Kidney tubule cell (primary cell): ENCODE measurements at regions not wholly inside any gene's neighbourhood (a gene's known extent, or its start where the extent isn't known, plus 50 kb on each side); places are given as distances from the start of the nearest gene placed in this dataset.

Experiments used
- DNase-seq: peaks from one replicate; pipeline ENCODE4 v3.0.0-alpha.2; 2018; ENCODE audit warnings: low spot score

DNA sequence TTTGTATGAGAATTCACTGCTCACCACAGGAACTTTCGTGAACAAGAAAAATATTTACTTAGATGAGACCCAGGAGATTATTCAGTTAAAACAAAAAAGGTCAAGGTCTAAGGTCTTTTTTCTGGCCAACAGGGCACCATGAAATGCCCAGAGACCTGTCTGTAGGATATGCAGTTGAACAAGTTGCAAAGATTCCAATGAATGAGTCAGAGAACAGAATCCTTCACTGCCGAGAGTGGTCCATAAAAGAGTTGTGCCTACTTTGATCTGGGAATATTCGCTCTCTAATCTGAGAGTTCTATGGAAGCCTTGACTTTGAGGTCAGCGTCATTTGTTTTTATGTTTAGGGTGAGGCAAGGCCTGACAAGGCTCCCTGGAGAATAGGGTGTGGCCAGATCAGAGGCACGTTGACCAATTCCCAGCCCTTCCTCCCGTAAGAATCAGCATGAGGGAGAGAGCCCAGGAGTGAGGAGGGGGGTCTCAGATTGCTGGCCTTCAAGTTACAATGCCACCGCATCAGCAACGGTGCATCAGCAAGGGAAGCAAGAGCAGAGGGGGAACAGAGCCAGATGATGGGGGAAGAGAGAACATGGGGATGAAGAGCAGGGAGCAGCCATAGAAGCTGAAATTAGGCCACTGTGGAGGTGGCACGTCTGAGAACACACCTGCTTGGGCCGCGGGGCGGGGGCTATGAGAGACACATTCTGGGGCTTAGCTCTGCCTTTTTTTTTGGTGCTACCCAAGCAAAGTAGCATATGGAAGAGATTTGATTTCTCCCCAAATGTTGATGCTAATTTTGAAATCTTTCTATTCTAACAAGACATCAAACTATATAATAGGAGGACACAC, 206.4 kb upstream of the RAB4A start:
- no peak for DNase-seq

DNA sequence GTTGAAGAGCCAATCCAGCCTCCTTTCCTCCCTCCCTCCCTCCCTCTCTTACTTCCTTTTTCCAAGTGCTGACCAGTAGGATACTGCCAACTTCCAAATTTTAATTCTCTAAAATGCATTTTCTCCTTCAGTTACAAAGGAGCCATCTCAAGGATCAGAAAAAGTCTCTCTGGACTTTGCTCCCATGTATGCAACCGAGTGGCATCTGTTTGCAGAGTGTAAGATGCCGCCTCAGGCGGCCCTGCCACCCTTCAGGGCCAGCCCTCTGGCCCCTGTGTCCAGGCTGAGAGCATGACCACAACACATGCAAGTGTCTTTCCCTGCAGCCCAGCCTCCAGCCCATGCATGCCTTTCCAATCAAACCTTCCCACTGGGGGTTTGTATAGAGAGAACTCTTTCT, 205.3 kb upstream of the RAB4A start:
- no peak for DNase-seq

DNA sequence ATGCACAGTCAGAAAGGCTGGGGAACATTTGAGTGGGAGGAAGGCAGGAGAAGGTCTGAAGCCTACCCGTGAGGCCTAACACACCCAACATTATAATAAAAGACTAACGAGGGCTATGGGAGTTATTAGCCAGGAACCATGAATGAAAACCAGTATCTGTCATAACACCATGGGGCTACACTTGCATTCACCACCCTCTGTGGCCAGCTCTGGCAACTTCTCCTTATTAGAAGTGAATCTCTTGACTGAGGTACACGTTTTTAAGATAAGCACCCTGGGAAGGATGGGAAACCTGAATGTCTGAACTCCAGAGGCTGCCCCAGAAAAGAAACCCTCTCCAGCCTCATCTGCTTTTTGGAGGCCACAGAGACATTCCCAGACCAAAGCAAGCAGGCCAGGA, 204.3 kb upstream of the RAB4A start:
- DNase-seq, result no peak

DNA sequence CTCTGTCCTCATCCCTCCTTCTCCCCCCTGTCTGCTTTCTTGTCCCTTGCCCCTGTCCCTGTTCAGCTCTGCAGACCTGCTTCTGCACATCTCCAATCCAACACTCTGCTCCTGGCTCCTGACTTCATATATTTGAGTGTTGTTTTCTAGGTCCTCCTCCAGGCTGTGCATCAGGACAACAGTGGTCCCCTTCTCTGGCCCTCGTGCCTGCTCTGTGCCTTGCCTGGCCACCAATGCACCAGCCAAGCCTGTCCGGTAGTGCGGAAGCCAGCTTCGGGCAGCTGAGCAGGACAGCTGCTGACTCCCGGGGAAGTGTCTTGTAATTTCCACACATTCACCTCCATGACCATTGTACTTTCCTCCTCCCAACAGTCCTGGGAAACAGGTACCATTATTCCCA, 203.4 kb upstream of the RAB4A start:
- no peak for DNase-seq

DNA sequence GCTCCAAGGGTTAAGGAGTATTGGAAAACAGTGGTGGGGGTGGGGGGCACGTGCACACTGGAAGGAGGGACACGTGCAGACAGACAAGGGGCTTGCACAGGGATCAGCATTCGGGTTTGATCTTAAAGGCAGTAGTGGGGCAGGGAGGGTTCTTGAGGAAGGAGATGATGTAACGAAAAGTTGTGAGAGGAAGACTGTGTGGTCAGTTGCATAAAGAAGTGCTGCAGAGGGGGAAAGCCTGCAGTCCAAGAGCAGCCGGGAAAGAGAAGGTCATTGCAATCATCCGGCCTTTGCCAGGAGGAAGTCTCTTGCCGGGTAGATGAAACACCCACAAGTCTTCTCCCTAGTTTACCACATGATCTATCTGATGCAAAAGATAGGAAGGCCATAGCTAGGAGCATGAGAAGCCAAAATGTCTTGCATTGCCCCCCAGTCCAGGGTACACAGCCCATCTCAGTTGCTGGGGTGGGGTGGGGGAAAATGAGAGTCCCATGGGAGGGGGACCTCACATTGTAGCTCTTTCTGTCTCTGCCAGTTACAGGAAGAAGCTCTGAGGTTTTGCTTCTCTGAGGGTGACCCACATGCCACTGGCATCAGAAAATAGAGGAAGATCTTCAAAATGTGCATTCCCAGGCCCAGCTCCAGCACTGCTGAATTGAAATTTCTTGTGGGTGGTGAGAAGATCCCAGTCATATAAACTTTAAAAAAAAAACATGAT, 202.5 kb upstream of the RAB4A start:
- DNase-seq, result no peak

DNA sequence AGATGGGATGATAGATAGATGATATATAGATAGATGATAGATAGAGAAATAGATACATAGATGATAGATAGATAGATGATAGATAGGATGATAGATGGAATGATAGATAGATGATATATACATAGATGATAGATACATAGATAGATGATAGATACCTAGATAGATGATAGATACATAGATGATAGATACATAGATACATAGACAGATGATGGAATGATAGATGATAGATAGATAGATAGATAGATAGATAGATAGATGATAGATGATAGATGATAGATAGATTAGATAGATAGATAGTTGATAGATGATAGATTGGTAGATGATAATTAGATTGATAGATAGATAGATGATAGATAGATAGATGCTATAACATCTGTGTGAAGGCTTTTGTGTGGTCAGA, 201.7 kb upstream of the RAB4A start:
- DNase-seq, result no peak

DNA sequence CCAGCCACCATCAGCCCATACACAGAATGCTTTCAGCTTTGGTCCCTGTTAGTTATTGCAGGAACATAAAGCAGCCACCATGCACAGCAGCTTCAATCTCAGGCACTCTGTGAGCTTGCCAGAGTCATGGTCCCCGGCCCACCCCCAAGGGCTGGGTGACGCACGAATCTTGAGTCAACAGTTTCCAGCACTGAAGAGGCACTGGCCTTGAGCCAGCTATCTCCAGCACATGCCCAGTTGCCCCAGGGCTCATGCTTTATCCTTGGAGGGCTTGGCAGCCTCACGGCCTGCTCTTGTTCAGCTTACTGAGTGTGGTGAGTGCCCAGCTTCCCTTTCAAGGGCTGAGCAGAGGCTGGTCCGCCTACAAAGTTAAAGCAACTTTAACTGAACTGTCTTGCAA, 200.7 kb upstream of the RAB4A start:
- DNase-seq, result peak; percentile 73

DNA sequence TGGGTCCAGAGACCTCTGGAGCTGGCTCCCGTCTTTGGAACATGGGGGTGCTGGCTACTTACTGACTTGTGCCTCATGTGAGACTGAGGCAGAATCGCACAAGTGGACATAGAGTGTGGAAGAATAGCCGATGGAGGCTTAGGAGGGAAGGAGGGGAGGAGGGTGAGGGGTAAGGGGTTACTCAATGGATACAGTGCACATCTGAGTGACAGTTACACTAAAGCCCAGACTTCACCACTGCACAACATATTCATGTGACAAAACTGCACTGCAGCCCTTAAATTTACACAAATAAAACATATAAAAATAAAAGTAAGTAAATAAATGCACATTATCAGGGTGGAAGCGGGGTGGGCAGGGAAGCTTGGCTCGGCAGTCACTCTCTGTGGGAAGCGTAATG, 197.7 kb upstream of the RAB4A start:
- no peak for DNase-seq

DNA sequence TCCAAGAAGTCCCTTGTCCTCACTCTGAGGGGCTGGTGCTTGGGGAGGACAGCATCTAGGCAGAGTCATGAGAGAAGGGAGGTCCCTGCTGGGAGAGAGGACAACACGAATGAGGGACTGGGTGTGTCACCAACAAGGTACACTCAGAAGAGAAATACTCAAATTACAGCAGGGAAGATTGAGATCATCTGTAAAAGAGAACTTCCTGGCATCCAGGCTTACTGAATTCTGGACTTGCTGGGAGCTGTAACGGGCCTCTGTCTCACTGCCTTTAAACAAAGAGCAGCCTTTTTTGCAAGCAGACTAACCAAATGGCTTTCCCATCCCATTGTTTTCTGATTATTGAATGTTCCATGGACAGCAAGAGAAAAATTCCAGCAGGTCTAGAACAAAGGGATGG, 195.7 kb upstream of the RAB4A start:
- no peak for DNase-seq

DNA sequence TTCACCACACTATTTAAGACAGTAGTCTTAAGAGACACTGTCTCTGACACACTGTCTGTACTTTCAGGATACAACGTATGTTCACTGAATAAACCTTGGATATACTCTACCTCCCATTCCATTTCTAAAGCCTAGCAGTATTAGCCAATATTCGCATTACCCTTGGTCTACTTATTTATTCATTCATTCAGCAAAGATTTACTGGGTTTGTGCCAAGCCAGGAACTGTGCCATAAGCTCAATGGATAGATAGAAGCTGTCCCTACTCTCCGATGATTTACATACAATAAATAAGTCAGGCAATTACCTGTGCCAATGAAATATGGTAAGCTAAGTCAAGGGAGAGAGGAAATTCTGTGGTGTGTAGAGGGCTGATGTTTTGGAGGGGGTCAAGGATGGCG, 195.2 kb upstream of the RAB4A start:
- DNase-seq, result no peak

DNA sequence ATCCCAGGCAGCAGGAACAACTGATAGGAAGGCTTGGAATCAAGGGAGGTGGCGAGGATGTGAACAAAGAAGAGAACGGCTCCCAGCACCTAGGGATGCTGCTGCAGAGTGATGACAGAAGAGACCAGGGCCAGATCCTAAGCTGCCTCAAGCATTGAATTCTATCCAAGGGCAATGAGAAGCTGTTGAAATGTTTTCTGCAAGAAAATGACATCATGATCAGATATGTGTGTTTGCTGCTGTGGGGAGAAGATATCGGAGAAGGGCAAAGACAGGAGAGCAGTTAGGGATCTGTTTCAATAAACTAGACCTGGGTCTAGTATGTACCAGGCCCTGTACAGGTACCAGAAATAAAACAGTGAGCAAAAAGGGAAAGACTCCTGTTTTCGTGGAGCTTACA, 194.7 kb upstream of the RAB4A start:
- no peak for DNase-seq

DNA sequence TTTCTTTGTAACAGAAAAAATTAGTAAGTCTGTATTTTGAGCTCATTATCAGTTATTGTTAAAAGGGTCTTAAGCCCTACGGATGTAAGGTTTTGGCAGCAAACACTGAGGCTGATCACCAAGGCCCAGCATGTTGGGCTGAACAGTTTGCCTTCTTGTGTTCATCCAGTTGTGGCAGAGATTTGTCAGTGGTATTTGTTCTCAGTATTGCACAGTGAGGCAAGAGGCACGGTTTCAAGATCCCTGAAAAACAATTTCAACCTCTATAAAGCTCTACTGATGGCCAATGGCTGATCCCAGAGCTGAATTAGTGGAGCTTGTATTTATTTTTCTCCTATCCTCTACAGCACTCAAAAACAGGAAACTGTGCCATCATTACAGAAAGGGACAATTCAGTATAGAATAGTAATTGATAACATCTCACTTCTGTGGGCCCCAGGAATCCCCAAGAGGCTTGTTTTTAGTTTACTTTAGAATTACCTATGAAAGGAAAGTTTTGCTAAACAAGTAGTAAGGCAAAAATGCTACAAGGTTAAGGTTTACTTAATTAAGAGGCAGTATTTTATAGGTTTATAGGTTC, 191.8 kb upstream of the RAB4A start:
- no peak for DNase-seq

DNA sequence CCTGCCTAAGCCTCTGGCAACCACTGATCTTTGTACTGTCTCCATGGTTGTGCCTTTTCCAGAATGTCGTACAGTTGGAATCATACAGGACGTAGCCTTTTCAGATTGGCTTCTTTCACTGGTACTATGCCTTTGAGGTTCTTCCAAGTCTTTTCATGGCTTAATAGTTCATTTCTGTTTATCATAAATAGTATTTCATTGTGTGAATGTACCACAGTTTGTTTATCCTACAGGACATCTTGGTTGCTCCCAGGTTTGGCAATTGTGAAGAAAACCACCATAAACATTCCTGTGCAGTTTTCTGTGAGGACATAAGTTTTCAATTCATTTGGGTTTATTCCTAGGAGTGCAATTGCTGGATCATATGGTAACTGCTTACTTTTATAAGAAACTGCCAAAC, 190.6 kb upstream of the RAB4A start:
- DNase-seq, result no peak

DNA sequence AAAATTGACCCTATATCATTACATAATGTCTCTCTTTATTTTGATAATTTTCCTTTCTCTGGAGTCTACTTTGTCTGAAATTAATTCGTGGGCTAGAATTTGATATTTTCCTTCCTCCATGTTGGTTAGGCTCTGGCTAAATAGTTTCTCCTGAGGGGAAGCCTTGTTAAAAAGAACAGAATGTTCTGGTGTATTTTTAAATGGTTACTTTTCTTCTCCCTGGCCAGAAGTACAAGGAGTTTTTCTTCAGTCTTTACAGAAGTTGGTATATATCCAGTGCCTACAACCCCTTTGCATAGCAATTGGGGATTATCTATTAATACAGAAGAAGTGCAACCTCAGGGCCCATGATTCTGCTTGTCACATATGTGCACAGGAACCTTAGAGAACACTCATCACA, 185.6 kb upstream of the RAB4A start:
- DNase-seq, result no peak

DNA sequence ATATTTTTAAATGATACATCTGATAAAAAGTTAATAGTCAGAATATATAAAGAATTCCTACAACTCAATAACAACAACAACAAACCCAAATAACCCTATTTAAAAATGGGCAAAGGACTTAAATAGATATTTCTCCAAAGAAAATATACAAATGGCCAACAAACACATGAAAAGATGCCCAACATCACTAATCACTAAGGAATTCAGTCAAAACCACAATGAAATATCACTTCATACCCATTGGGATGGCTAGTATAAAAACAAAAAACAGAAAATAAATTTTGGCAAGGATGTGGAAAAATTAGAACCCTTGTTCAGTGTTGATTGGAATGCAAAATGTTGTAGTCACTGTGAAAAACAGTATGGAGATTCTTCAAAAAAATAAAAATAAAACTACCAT, 184.8 kb upstream of the RAB4A start:
- DNase-seq, result no peak

DNA sequence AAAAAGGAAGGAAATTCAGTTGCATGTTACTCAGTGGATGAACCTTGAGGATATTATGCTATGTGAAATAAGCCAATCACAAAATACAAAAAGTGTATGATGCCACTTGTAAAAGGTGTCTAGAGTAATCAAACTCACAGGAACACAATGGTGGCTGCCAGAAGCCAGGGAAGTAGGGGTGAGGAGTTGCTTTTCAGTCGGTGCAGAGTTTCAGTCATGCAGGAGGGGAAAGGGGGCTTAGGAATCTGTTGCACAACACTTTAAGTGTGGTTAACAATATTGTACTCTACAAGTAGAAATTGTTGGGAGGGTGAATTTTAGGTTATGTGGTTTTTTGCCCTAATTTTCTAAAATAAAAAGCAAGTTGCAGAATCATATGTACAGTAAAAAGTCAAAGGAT, 184.2 kb upstream of the RAB4A start:
- DNase-seq, result no peak

DNA sequence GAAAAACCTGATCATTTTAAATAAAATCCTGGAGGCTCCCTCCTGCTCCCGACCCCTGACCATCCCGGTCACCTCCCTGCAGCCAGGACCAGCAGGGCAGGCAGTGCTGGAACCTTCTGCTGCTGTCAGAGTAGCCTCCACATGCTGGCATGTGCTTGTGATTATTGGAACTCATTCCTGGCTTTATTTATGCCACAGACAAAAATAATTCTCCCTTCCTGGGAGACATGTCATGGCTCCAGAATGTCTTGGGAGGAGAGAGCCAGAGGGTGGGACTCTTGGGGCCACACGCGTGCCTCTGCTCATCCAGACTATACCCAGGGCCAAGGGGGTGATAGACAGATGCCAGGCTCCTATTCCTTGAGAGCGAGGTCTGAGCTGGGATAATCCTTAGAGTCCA, 183.6 kb upstream of the RAB4A start:
- no peak for DNase-seq

DNA sequence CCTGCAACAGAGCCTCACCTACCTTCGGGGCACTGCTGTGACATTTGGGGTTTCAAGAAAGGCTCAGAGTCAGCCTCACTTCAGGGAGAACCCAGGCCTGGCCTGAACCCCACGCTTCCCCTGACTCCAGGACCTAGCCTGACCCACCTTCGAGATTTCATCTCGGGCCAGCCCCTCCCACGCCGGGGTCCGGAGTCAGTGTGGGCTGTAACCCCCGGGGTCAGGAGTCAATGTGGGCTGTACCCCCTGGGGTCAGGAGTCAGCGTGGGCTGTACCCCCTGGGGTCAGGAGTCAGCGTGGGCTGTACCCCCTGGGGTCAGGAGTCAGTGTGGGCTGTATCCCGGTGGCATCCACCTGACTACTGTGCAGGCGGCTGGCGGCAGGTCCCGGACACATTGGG, 183.0 kb upstream of the RAB4A start:
- no peak for DNase-seq

DNA sequence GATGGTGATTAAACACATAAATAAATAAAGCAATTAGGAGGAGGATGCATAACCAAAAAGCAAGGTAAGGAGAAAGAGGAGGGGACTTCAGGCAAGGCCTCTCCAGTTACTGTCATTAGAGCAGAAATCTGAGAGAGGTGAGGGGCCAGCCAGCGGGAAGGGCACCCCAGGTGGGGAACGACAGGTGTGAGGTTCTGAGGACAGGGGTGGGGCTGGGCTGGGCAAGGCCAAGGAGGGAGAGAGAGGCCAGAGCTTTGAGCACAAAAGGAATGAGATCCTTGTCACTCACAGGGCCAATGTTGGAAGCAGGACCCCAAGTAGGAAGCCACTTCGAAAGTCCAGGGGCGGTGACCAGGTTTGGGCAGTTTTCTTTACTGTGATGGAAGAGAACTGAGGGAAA, 182.2 kb upstream of the RAB4A start:
- no peak for DNase-seq

DNA sequence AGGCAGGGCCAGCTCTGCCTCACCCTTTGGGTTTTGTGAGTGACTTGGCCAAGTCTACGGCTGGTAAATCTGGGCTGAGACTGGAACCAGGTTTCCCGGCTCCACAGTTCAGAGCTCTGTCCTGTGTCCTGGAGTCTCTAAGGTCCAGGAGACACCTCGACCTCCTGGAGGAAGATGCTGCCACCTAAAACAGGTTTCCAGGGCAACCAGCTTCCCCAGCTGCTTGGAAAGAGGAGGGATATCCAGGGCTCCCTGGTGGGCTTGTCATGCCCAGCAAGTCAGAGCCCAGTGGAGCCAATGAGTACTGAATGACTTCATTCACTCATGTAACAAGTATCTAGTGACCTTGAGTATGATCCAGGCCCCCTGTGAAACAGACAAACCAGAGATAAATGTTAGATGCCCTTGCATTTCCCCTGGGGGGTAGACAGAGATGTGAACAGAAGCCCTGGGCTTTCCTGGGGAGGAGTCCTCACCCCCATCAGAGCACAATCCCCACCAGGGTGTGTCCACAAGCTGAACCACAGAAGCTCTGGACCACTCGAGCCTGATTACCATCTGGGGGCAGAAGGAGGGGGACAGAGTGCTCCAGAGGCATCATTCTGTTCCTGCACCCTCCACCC, 181.2 kb upstream of the RAB4A start:
- DNase-seq, result no peak

DNA sequence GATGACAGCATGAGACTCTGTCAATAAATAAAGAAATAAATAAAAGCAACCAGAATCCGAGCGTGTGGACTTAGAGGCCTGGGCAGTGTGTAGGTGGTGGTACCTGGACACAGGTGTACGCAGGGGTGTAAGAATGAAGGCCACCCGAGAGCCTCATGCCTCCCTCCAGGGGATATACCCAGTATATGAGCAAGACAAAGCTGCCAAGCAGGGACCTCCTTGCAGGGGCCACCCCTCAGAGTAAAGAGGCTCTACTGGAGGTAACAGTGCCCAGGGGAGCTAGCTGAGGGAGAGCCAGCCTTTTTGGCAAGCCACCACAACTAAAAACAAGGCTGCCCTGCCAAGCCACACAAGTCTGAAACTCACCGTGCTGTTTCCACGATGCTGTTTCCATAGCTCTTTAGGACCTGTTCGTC, 179.2 kb upstream of the RAB4A start:
- DNase-seq, result no peak

DNA sequence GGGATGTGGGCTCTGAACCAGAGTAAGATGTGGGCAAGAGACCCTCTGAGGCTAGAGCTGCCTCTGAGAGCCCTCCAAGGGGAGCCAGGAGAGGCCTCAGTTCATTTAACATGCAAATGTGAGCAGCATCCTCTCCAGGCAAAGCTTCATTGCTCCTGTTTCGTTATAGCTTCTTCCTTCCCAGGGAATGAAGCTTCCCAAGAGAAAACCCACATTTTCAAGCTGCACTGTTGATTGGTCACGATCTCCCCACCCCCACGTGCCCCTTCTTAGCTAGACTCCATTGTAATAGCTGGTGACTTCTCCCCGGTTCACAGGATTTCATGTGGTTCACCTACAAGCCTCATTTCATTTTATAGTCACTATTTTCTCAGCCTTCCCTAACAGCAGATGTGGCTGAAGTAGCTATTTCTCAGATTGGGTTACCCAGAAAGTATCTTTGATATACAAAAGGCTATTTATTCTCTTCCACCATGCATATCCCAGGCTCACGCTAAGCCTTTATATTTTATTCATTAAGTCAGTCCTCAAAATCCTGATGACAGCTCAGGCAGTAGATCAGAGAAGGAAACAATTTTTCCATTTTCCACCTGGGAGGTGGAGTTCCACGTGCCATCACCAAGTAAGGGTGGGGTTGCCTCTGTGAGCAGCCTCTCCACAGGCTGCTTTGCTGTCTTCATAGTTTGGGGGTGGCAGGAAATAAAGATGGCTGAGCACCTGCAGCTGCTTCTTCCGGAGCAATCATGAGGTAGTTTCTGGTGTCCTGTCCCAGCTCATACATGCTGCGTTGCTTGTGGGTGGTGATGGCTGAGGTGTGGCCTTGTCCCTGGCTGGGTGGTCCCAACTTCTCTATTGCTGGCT, 178.3 kb upstream of the RAB4A start:
- no peak for DNase-seq
